ENCODE measurements at regions not wholly inside any gene's neighbourhood (a gene's known extent, or its start where the extent isn't known, plus 50 kb on each side); places are given as distances from the start of the nearest gene placed in this dataset.

DNA sequence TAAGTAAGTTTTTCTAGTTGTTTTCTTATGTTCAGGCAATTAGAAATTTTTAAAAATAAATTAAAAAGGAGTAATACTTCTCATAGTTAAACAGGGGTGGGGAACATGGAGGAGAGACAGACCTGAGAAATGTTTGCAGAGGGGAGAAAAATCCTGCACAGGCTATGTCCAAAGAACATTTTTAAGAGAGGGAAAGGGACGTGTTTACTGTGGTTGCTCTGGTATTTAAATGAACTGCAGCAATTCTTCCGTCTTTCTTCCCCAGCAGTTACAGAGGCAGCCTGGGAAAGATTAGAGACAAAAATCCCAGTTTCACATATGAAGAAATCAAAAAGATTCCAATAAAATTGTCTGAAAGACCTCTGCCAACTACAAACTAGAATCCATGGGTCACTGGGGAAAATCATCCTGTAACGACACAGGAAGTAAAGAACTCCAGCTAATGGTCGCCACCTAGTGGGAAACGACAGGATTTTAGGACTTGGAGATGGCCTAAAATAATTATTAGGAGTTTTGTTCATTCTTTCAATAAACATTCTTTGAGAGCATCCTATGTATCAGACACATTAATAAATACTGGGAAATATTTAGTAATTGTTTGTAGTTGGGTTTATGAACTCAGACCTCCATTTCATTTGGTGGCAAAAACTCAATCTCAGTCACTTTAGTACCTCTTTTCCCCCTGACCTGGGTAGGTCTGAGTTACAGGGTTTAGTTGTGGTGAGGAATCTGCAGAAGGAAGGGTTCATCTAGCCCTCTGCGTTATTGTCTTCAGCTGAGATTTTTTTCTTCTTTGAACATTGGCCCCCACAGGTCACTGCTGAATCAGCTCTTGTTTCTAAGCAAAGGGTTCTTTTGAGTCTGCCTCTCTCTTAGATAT is 69.9 kb upstream of the GOLIM4 start:
- TF ChIP-seq CTCF (IDR thresholded peaks at IDR 0.05; ENCODE audit: insufficient read depth, missing control alignments) = peak; percentile 94
- DNase-seq (ENCODE audit: insufficient read length, low spot score) (no peak), FAIRE-seq (peak; percentile 73)

- TF ChIP-seq CTCF (IDR thresholded peaks at IDR 0.05; ENCODE audit: insufficient read depth, missing control alignments) = no peak
- FAIRE-seq (no peak), DNase-seq (ENCODE audit: insufficient read length, low spot score) (no peak)
Observed at GRCh38 chr3:168162172-168162571, 66.4 kb upstream of the GOLIM4 start.

DNA sequence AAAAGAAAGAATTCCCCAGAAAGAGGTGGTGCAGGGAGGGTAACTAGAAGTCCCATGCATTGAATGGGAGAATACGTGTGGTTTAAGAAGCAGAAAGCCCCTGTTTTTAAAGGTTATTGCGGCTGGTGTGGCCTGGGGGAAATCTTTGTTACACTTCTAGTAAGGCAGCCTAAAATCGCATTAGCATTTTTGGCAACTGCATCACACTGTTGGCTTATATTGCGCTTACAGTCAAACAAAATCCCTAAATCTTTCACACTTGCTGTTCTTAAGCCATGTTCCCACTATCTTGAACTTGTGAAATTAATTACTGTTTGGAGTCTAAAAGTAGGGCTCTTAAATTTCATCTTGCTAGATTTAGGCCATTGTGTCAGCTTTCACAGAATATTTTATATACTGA is 66.0 kb upstream of the GOLIM4 start:
- TF ChIP-seq CTCF (IDR thresholded peaks at IDR 0.05; ENCODE audit: insufficient read depth, missing control alignments) = no peak
- FAIRE-seq (no peak), DNase-seq (ENCODE audit: insufficient read length, low spot score) (no peak)

DNA sequence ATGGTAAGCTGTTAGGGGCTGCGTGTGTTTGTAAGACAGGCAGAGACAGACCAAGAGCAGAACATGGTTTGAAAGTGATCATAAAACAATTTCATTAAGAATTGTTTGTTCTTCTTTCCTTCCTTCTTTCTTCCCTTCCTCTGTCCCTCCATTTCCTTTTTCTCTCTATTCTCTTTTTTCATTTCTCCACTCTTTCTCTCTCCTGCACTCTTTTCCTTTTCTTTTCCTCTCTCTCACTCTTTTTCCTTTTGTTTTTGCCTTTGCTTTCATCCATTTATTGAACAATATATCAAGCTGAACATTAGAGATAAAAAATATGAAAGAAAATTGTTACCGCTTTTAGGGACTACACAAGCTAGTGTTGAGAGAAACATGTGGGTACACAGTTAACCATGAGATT is 62.2 kb upstream of the GOLIM4 start:
- TF ChIP-seq CTCF (IDR thresholded peaks at IDR 0.05; ENCODE audit: insufficient read depth, missing control alignments) = no peak
- FAIRE-seq (no peak), DNase-seq (ENCODE audit: insufficient read length, low spot score) (no peak)

DNA sequence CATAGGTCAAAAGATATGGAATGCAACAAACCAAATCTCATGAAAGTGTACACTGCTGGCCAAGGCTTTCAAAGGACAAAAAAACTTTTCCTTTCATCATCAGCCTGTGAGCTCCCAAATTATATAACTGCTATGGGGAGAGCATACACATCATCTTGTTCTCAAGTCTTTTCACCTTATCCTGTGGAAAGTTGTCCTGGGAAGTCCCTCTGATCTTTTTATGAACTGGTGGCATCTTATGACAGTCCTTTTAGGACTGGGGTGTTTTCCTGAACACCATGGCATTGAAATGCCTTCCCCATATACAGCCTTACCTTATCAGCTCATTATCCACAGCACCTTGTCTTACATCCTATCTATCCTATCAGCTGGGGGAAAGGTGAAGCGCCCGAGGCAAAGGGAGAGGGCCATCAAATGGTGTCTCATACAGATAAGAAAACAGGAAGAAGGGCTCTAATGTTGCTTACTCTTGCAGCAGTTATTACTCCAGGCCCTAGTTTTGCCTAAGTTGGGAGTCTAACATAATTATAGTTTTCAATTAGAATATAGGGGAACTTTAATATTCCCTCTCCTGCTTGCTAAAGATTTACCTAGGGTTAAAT is 61.5 kb upstream of the GOLIM4 start:
- FAIRE-seq = no peak
- no peak for TF ChIP-seq CTCF (IDR thresholded peaks at IDR 0.05; ENCODE audit: insufficient read depth, missing control alignments)
- no peak for DNase-seq (ENCODE audit: insufficient read length, low spot score)

DNA sequence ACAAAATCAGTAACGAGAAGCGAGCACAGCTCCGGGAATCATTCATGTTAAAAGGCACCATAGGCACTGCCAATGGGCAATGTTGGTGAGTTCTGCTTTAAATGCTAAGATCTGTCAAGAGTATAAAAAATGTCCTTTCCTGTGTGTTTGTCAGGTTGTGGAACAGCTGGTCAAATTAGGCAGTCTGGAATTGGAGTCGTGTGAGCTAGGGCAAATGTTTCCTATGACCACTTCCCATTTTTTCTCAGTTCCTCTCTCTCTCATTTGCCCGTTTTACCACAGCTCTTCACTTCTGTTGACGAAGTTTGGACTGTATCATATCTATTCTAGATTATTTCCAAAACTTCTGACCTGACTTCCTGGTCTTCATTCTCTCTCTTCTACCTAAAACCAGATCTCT is 60.8 kb upstream of the GOLIM4 start:
- no peak for TF ChIP-seq CTCF (IDR thresholded peaks at IDR 0.05; ENCODE audit: insufficient read depth, missing control alignments)
- DNase-seq (ENCODE audit: insufficient read length, low spot score) (no peak), FAIRE-seq (no peak)

DNA sequence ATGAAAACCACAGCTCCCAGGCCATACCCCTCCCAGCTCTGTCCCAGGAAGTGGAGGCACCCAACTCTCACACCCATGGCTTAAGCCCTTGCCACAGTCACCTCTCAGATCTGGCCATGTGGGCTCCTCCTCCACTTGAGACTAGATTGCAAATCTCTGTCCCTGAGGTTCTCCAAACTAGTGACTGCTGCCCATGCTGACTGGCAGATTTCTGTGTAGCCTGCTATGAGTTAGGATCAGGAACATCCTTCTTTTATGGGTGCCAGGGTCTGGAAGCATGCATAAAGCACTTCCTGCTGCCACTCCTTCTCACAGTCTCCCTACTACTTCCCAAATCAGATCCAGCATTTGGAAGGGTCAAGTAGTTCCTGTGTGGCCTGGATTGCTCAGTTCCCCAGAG is 59.6 kb upstream of the GOLIM4 start:
- no peak for DNase-seq (ENCODE audit: insufficient read length, low spot score)
- TF ChIP-seq CTCF (IDR thresholded peaks at IDR 0.05; ENCODE audit: insufficient read depth, missing control alignments) = no peak
- no peak for FAIRE-seq

Measured in D721Med (cell line).